GM12865 (cell line): ENCODE measurements at regions not wholly inside any gene's neighbourhood (a gene's known extent, or its start where the extent isn't known, plus 50 kb on each side); places are given as distances from the start of the nearest gene placed in this dataset.

ENCODE experiments used
- DNase-seq: peaks from one replicate; pipeline ENCODE4 v3.0.0; 2010; ENCODE audit warnings: low read depth
- H3K4me3 ChIP-seq: 2 replicates; pipeline ENCODE4 v1.5.1; 2011; ENCODE audit warnings: mild to moderate bottlenecking, low read depth, low read length, control low read depth
- CTCF ChIP-seq: IDR thresholded peaks from 2 replicates; pipeline ENCODE4 v1.5.1; 2011; ENCODE audit warnings: low read length, control low read depth, low read depth, inconsistent platforms; ENCODE audit not compliant: insufficient read depth; ENCODE audit errors: missing control alignments

GRCh38 chr16:59684911-59685310, 950.8 kb upstream of the GOT2 start:
- DNase-seq, result no peak
- TF ChIP-seq CTCF, result no peak
- no peak overlapping the region for H3K4me3 ChIP-seq

- TF ChIP-seq CTCF, result no peak
- DNase-seq, result no peak
- no peak overlapping the region for H3K4me3 ChIP-seq
Measured at GRCh38 chr16:59683709-59684108, 949.6 kb upstream of the GOT2 start.

- DNase-seq, result no peak
- H3K4me3 ChIP-seq, result no peak overlapping the region
- TF ChIP-seq CTCF, result no peak
Measured at GRCh38 chr16:59665618-59666220, 931.6 kb upstream of the GOT2 start.

GRCh38 chr16:59658572-59658971, 924.5 kb upstream of the GOT2 start:
- H3K4me3 ChIP-seq, result no peak overlapping the region
- no peak for TF ChIP-seq CTCF
- DNase-seq, result no peak

DNA sequence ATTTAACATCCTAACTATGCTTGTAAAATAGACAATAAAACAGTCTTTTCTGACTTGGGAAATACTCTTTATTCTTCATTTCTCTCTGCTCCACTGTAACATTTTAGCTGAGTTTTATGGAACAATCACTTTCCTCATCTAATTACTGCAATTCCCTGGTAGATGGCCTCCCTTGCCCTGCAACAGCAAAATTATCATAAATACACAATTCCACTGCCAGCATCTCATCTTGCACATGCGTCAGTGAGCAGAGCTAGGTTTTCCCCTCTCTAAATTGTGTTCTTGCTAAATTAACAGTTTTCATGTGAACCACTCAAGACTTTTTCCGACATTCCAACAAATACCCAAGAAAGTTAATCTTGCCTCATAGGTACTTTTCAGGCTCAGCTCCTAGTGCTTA, 920.9 kb upstream of the GOT2 start:
- TF ChIP-seq CTCF, result no peak
- H3K4me3 ChIP-seq, result no peak overlapping the region
- no peak for DNase-seq

- no peak for TF ChIP-seq CTCF
- H3K4me3 ChIP-seq, result no peak overlapping the region
- DNase-seq, result no peak
Measured at GRCh38 chr16:59654455-59654854, 920.3 kb upstream of the GOT2 start.

DNA sequence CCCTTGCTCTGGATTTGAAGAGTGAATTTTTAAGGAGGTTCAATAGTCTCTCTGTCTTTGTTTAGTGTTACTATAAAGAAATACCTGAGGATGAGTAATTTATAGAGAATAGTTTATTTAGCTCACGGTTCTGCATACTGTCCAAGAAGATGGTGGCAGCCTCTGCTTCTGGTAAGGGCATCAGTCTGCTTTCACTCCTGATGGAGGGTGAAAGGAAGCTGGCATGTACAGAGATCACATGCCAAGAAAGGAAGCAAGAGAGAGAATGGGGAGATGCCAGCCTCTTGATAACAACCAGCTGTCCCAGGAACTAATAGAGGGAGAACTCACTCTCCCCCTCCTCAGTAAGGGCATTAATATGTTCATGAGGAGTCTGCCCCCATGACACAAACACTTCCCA, 917.5 kb upstream of the GOT2 start:
- no peak for TF ChIP-seq CTCF
- DNase-seq, result no peak
- no peak overlapping the region for H3K4me3 ChIP-seq
